ENCODE measurements at regions not wholly inside any gene's neighbourhood (a gene's known extent, or its start where the extent isn't known, plus 50 kb on each side); places are given as distances from the start of the nearest gene placed in this dataset.

- no peak for DNase-seq (ENCODE audit: extremely low read depth, low read depth)
- H3K4me3 ChIP-seq (replicated peaks; ENCODE audit: low read depth, low read length), result no peak overlapping the region
- TF ChIP-seq CTCF (IDR thresholded peaks at IDR 0.05; ENCODE audit: low read depth, low read length, missing control alignments), result no peak
Measured at GRCh38 chr7:42792841-42793240, 119.0 kb downstream of the C7orf25 start.

- DNase-seq (ENCODE audit: extremely low read depth, low read depth), result peak; percentile 29
- TF ChIP-seq CTCF (IDR thresholded peaks at IDR 0.05; ENCODE audit: low read depth, low read length, missing control alignments), result no peak
- no peak overlapping the region for H3K4me3 ChIP-seq (replicated peaks; ENCODE audit: low read depth, low read length)
Measured at GRCh38 chr7:42790196-42790595, 121.7 kb downstream of the C7orf25 start.

- no peak for TF ChIP-seq CTCF (IDR thresholded peaks at IDR 0.05; ENCODE audit: low read depth, low read length, missing control alignments)
- H3K4me3 ChIP-seq (replicated peaks; ENCODE audit: low read depth, low read length), result no peak overlapping the region
- DNase-seq (ENCODE audit: extremely low read depth, low read depth), result no peak
Measured at GRCh38 chr7:42774436-42774835, 137.4 kb downstream of the C7orf25 start.

GRCh38 chr7:42770114-42770513, 141.8 kb downstream of the C7orf25 start:
- H3K4me3 ChIP-seq (replicated peaks; ENCODE audit: low read depth, low read length), result no peak overlapping the region
- no peak for DNase-seq (ENCODE audit: extremely low read depth, low read depth)
- no peak for TF ChIP-seq CTCF (IDR thresholded peaks at IDR 0.05; ENCODE audit: low read depth, low read length, missing control alignments)

GRCh38 chr7:42768045-42768444, 143.8 kb downstream of the C7orf25 start:
- no peak for TF ChIP-seq CTCF (IDR thresholded peaks at IDR 0.05; ENCODE audit: low read depth, low read length, missing control alignments)

GRCh38 chr7:42766782-42767423, 145.0 kb downstream of the C7orf25 start:
- no peak for TF ChIP-seq CTCF (IDR thresholded peaks at IDR 0.05; ENCODE audit: low read depth, low read length, missing control alignments)
- H3K4me3 ChIP-seq (replicated peaks; ENCODE audit: low read depth, low read length), result no peak overlapping the region
- no peak for DNase-seq (ENCODE audit: extremely low read depth, low read depth)

More at GRCh38 chr7:42768045-42768444, 143.8 kb downstream of the C7orf25 start:
- no peak overlapping the region for H3K4me3 ChIP-seq (replicated peaks; ENCODE audit: low read depth, low read length)
- no peak for DNase-seq (ENCODE audit: extremely low read depth, low read depth)

GRCh38 chr7:42765931-42766330, 145.9 kb downstream of the C7orf25 start:
- no peak for DNase-seq (ENCODE audit: extremely low read depth, low read depth)
- H3K4me3 ChIP-seq (replicated peaks; ENCODE audit: low read depth, low read length), result no peak overlapping the region
- no peak for TF ChIP-seq CTCF (IDR thresholded peaks at IDR 0.05; ENCODE audit: low read depth, low read length, missing control alignments)
